HEK293 (cell line): ENCODE measurements at regions not wholly inside any gene's neighbourhood (a gene's known extent, or its start where the extent isn't known, plus 50 kb on each side); places are given as distances from the start of the nearest gene placed in this dataset.

Experiments used
- CTCF ChIP-seq: fragments of 450-650 bp; formaldehyde crosslinking; IDR thresholded peaks from 2 replicates; pipeline ENCODE4 v1.5.1; 2016; ENCODE audit warnings: missing biosample characterization, missing genetic modification characterization
- KLF1 ChIP-seq: fragments of 450-650 bp; formaldehyde crosslinking; IDR thresholded peaks from 2 replicates; pipeline ENCODE4 v1.5.1; 2016; ENCODE audit warnings: missing biosample characterization, missing genetic modification characterization
- YY1 ChIP-seq: fragments of 450-650 bp; formaldehyde crosslinking; IDR thresholded peaks from 2 replicates; pipeline ENCODE4 v1.5.1; 2018; ENCODE audit warnings: missing biosample characterization, missing genetic modification characterization
- ZBTB48 ChIP-seq: fragments of 450-650 bp; formaldehyde crosslinking; IDR thresholded peaks from 2 replicates; pipeline ENCODE4 v1.5.1; 2016; ENCODE audit warnings: missing biosample characterization, missing genetic modification characterization
- ZNF155 ChIP-seq: fragments of 450-650 bp; formaldehyde crosslinking; IDR thresholded peaks from 2 replicates; pipeline ENCODE4 v1.5.1; 2016; ENCODE audit warnings: missing biosample characterization, missing genetic modification characterization
- ZNF324 ChIP-seq: fragments of 450-650 bp; formaldehyde crosslinking; IDR thresholded peaks from 2 replicates; pipeline ENCODE4 v1.5.1; 2016; ENCODE audit warnings: missing biosample characterization, missing genetic modification characterization
- ZNF335 ChIP-seq: fragments of 450-650 bp; formaldehyde crosslinking; conservative IDR thresholded peaks from 2 replicates; pipeline ENCODE4 v1.5.1; 2016; ENCODE audit warnings: missing biosample characterization, missing genetic modification characterization
- ZNF398 ChIP-seq: fragments of 450-650 bp; formaldehyde crosslinking; IDR thresholded peaks from 2 replicates; pipeline ENCODE4 v1.5.1; 2017; ENCODE audit warnings: missing biosample characterization, missing genetic modification characterization
- ZNF639 ChIP-seq: fragments of 450-650 bp; formaldehyde crosslinking; IDR thresholded peaks from 2 replicates; pipeline ENCODE4 v1.5.1; 2016; ENCODE audit warnings: missing biosample characterization, missing genetic modification characterization
- ZNF670 ChIP-seq: fragments of 450-650 bp; formaldehyde crosslinking; IDR thresholded peaks from 2 replicates; pipeline ENCODE4 v1.5.1; 2016; ENCODE audit warnings: missing biosample characterization, missing genetic modification characterization, low read depth
- ZNF768 ChIP-seq: fragments of 450-650 bp; formaldehyde crosslinking; IDR thresholded peaks from 2 replicates; pipeline ENCODE4 v1.5.1; 2018; ENCODE audit warnings: missing biosample characterization, mild to moderate bottlenecking, missing genetic modification characterization

- TF ChIP-seq CTCF (no peak), ZNF324 (tag by site-specific recombination) (no peak), ZNF768 (tag by site-specific recombination) (no peak), ZNF639 (tag by site-specific recombination) (no peak), ZNF335 (tag by site-specific recombination) (no peak), YY1 (tag by site-specific recombination) (no peak), ZNF398 (no peak), KLF1 (no peak), ZNF155 (tag by site-specific recombination) (no peak), ZNF670 (tag by site-specific recombination) (no peak), ZBTB48 (no peak)
Observed at GRCh38 chr2:128836559-128837100, 518.0 kb upstream of the HS6ST1 start.
